ENCODE measurements at regions not wholly inside any gene's neighbourhood (a gene's known extent, or its start where the extent isn't known, plus 50 kb on each side); places are given as distances from the start of the nearest gene placed in this dataset.

- TF ChIP-seq CTCF (IDR thresholded peaks at IDR 0.05) (no peak), POLR2A (IDR thresholded peaks at IDR 0.05) (no peak)
Measured at GRCh38 chr17:15092762-15093161, 172.4 kb downstream of the PMP22 start.

All from Peyer's patch (tissue), 4 donors.